OCI-LY7 (cell line): ENCODE measurements at regions not wholly inside any gene's neighbourhood (a gene's known extent, or its start where the extent isn't known, plus 50 kb on each side); places are given as distances from the start of the nearest gene placed in this dataset.
A peak's percentile ranks its signal among the peaks of the same experiment; 100 is the strongest.

Experiments used
- BruUV-seq: library from RNA; stranded (reverse); fragments of 400-500 nt; replicated peaks from 2 replicates; lab custom pipeline; 2021; lab: Mats Ljungman, UMichigan
- CTCF ChIA-PET: fragments of 300-600 bp; sonication (Branson Sonifier 250); formaldehyde crosslinking; loops from one replicate; lab custom pipeline; 2022; ENCODE audit warnings: antibody characterized with exemption; ENCODE audit not compliant: unreplicated experiment; lab: Charles Lee
- POLR2A ChIA-PET: fragments of 300-600 bp; sonication (Branson Sonifier 250); formaldehyde crosslinking; loops from one replicate; lab custom pipeline; 2022; ENCODE audit warnings: antibody characterized with exemption; lab: Charles Lee
- DNase-seq: peaks from one replicate; pipeline ENCODE4 v3.0.0-alpha.2; 2015; ENCODE audit warnings: low spot score
- H2AFZ ChIP-seq: fragments of 200-600 bp; sonication (generic), shearing (Covaris generic); 2 replicates; pipeline ENCODE4 v1.6.1; 2014; ENCODE audit warnings: mild to moderate bottlenecking, antibody characterized with exemption, low read length, moderate library complexity
- H3K27ac ChIP-seq: fragments of 200-600 bp; sonication (generic); 2 replicates; pipeline ENCODE4 v1.5.1; 2014; ENCODE audit warnings: mixed run types, low read depth, mild to moderate bottlenecking, moderate library complexity, low read length, inconsistent platforms; ENCODE audit not compliant: poor library complexity, severe bottlenecking
- H3K36me3 ChIP-seq: fragments of 200-600 bp; sonication (generic); 2 replicates; pipeline ENCODE4 v1.6.1; 2014; ENCODE audit warnings: mild to moderate bottlenecking, antibody characterized with exemption, low read length, moderate library complexity, mixed read lengths; ENCODE audit not compliant: insufficient read depth
- H3K4me1 ChIP-seq: fragments of 200-600 bp; sonication (generic); 2 replicates; pipeline ENCODE4 v1.5.1; 2014; ENCODE audit warnings: mild to moderate bottlenecking, low read length; ENCODE audit not compliant: insufficient read depth, poor library complexity, severe bottlenecking
- H3K4me2 ChIP-seq: fragments of 200-600 bp; sonication (generic); 2 replicates; pipeline ENCODE4 v1.6.1; 2014; ENCODE audit warnings: mild to moderate bottlenecking, low read length
- H3K4me3 ChIP-seq: fragments of 200-600 bp; sonication (generic); 2 replicates; pipeline ENCODE4 v1.5.1; 2014; ENCODE audit warnings: mild to moderate bottlenecking, low read depth, low read length; ENCODE audit not compliant: poor library complexity, severe bottlenecking
- H3K79me2 ChIP-seq: fragments of 200-600 bp; sonication (generic); 2 replicates; pipeline ENCODE4 v1.6.1; 2016; ENCODE audit warnings: low read depth, mild to moderate bottlenecking, low read length, moderate library complexity, mixed read lengths; ENCODE audit not compliant: insufficient read depth
- H3K9me2 ChIP-seq: fragments of 200-600 bp; sonication (generic); 2 replicates; pipeline ENCODE4 v1.6.1; 2016; ENCODE audit warnings: mild to moderate bottlenecking, low read length, mixed read lengths; ENCODE audit not compliant: insufficient read depth
- H3K9me3 ChIP-seq: fragments of 200-600 bp; sonication (generic); 2 replicates; pipeline ENCODE4 v1.6.1; 2014; ENCODE audit warnings: mild to moderate bottlenecking, mixed run types, low read length, mixed read lengths
- H4K20me1 ChIP-seq: fragments of 200-600 bp; sonication (generic); 2 replicates; pipeline ENCODE4 v1.6.1; 2014; ENCODE audit warnings: mild to moderate bottlenecking, antibody characterized with exemption, low read length, moderate library complexity, mixed read lengths; ENCODE audit not compliant: insufficient read depth
- EZH2phosphoT487 ChIP-seq: fragments of 200-600 bp; sonication (generic); IDR thresholded peaks from 2 replicates; pipeline ENCODE4 v1.6.1; 2018; ENCODE audit warnings: low read depth, borderline replicate concordance, mild to moderate bottlenecking, mixed run types, antibody characterized with exemption, low read length, moderate library complexity, mixed read lengths
- intact Hi-C: fragments of 100-400 bp; cut with micrococcal nuclease; formaldehyde crosslinking; loops from one replicate; pipeline ENCODE4 v1.10.0; 2022; ENCODE audit not compliant: unreplicated experiment
- TF ChIP-seq, protein P1 (sequence below): fragments of 200-600 bp; sonication (generic); conservative IDR thresholded peaks from 2 replicates; pipeline ENCODE4 v1.5.1; 2014; ENCODE audit warnings: mild to moderate bottlenecking, antibody characterized with exemption, low read length, moderate library complexity, mixed read lengths

DNA sequence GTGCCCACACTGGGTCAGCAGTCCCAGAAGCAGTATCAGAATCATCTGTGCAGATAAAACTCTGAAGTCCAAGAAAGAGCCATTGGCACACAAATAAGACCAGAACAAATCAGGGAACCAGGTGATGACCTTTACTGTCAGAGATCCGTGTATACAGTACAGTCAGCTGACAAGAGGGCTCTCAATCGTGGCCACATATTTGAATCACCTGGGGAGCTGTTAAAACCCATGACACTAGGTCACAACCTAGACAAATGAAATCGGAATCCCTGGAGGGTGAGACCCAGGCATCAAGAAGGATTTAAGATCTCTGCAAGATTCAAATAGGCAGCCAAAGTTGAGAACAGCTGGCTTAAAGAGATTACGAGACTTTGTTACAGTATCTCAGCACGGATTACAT, 807.1 kb downstream of the RNF144A start:
- no peak overlapping the region for H2AFZ ChIP-seq
- no TSS peak for BruUV-seq
- no peak overlapping the region for H3K4me2 ChIP-seq
- H3K36me3 ChIP-seq: no peaks in the 10 kb centered on the region
- CTCF ChIA-PET: no interaction called here
- no peak overlapping the region for H3K27ac ChIP-seq
- H3K9me3 ChIP-seq: no peaks in the 10 kb centered on the region
- no peak for DNase-seq
- no peak overlapping the region for H3K4me3 ChIP-seq
- no peaks in the 10 kb centered on the region for H3K9me2 ChIP-seq
- H3K4me1 ChIP-seq: peaks cover 16% of the 10 kb centered on the region
- TF ChIP-seq EZH2phosphoT487: no peak
- TF ChIP-seq, protein P1, sequence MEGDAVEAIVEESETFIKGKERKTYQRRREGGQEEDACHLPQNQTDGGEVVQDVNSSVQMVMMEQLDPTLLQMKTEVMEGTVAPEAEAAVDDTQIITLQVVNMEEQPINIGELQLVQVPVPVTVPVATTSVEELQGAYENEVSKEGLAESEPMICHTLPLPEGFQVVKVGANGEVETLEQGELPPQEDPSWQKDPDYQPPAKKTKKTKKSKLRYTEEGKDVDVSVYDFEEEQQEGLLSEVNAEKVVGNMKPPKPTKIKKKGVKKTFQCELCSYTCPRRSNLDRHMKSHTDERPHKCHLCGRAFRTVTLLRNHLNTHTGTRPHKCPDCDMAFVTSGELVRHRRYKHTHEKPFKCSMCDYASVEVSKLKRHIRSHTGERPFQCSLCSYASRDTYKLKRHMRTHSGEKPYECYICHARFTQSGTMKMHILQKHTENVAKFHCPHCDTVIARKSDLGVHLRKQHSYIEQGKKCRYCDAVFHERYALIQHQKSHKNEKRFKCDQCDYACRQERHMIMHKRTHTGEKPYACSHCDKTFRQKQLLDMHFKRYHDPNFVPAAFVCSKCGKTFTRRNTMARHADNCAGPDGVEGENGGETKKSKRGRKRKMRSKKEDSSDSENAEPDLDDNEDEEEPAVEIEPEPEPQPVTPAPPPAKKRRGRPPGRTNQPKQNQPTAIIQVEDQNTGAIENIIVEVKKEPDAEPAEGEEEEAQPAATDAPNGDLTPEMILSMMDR: no peak
- no peaks in the 10 kb centered on the region for H3K79me2 ChIP-seq
- H4K20me1 ChIP-seq: no peaks in the 10 kb centered on the region
- intact Hi-C loops: no loop called here
- POLR2A ChIA-PET: interaction anchor here (0.6 to 1.2 kb wide), 3 partner anchors 132 to 657 kb away, joined by 3 read pairs; no protein-coding TSS in a partner anchor

DNA sequence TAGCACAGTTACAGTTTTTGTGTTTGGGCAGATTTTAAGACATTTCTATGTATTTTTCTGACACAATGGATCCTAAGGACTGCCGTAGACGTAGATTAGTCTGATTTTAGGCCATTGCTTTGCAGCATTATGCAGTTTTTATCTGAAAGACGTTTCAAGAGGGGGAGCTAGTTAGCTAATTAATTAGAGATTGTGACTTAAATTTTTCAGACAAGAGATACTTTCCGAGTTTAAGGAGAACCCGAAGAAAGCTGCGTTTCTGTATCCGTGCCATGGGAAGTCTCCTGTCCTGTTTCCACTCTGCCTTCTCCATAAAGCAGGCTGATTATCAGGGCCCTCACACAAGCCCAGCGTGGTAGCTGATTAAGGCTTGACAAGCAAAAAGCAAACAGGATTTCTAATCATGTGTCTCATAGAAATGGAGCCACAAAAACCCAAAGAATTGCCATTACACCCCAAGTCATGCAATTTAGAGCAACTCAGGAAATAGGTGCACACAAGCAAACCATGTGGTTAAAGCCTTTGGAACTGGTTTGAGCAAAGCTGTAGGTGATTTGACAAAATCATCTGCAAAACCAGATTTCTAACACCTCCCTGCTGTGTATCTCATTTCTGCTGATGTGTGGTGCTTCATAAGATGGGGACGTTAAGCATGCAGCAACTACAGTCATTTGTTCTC, 808.1 kb downstream of the RNF144A start:
- Histone ChIP-seq H2AFZ (peak overlapping the region; percentile 15; the same call in 1 of the 2 replicates), H3K4me2 (no peak overlapping the region), H3K79me2 (no peaks in the 10 kb centered on the region), H4K20me1 (no peaks in the 10 kb centered on the region), H3K27ac (no peak overlapping the region), H3K36me3 (no peaks in the 10 kb centered on the region), H3K4me3 (no peak overlapping the region), H3K4me1 (peaks cover 8% of the 10 kb centered on the region), H3K9me3 (no peaks in the 10 kb centered on the region), H3K9me2 (no peaks in the 10 kb centered on the region)
- no TSS peak for BruUV-seq
- CTCF ChIA-PET: no interaction called here
- DNase-seq: peak; percentile 14
- no peak for TF ChIP-seq EZH2phosphoT487
- TF ChIP-seq, protein P1: peak; percentile 66; the same call in 1 of the 2 replicates
- POLR2A ChIA-PET: interaction anchor here (0.6 to 1.2 kb wide), 4 partner anchors 18 to 656 kb away, joined by 3 read pairs; no protein-coding TSS in a partner anchor
- intact Hi-C loops: no loop called here

GRCh38 chr2:7725850-7726242, 808.6 kb downstream of the RNF144A start:
- Histone ChIP-seq H3K36me3 (no peaks in the 10 kb centered on the region), H3K79me2 (no peaks in the 10 kb centered on the region), H4K20me1 (no peaks in the 10 kb centered on the region), H2AFZ (peak overlapping the region; percentile 15; the same call in 1 of the 2 replicates), H3K27ac (no peak overlapping the region), H3K4me3 (no peak overlapping the region), H3K4me2 (no peak overlapping the region), H3K9me2 (no peaks in the 10 kb centered on the region), H3K4me1 (peaks cover 8% of the 10 kb centered on the region), H3K9me3 (no peaks in the 10 kb centered on the region)
- DNase-seq: no peak
- intact Hi-C loops: no loop called here
- TF ChIP-seq EZH2phosphoT487: no peak
- TF ChIP-seq, protein P1: no peak
- BruUV-seq: no TSS peak
- ChIA-PET POLR2A (interaction anchor here (1.1 kb wide), 1 partner anchor 18 kb away, joined by 3 read pairs; no protein-coding TSS in a partner anchor), CTCF (interaction anchor here (1.3 kb wide), 1 partner anchor 8 kb away, joined by 4 read pairs; no protein-coding TSS in a partner anchor)
